ENCODE measurements at regions not wholly inside any gene's neighbourhood (a gene's known extent, or its start where the extent isn't known, plus 50 kb on each side); places are given as distances from the start of the nearest gene placed in this dataset.
A peak's percentile ranks its signal among the peaks of the same experiment; 100 is the strongest.
"Not testable (repeated sequence)": the region's sequence is repeated elsewhere in the genome, so short reads cannot be mapped to it uniquely, and the experiment has no call there.

DNA sequence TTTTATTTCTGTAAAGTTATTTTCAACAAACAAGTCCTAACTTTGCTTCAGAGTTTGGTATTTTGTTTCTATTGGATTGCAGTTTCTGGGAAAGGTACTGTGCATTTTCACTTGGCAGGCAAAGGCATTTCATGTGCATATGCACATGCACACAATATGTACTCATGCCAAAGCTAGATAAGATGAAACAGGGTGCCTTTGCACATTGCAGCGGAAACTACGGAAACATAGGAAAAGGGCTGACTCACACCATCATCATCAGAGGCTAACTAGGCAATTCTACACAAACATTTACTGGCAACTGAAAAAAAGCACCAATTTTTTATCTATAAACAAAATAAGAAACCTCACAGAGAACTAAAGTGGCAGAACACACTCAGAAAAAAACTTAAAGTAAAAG is 550.6 kb upstream of the NECTIN3 start:
- BruUV-seq (replicated peaks): no TSS peak

DNA sequence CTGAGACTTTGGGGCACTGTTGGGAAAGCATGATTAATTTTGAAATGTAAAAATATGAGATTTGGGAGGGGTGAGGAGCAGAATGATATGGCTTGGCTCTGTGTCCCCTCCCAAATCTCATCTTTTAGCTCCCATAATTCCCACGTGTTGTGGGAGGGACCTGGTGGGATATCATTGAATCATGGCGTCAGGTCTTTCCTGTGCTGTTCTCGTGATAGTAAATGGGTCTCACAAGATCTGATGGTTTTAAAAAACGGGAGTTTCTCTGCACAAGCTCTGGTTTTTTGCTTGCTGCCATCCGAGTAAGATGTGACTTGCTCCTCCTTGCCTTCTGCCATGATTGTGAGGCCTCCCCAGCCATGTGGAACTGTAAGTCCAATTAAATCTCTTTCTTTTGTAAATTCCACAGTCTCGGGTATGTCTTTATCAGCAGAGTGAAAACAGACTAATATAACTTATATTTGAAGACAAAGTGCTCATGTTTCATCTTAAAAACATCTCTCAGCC is 546.0 kb upstream of the NECTIN3 start:
- H3K79me2 ChIP-seq (ENCODE audit: low read length); H3K9me3 ChIP-seq (ENCODE audit: low read length); H3K36me3 ChIP-seq (ENCODE audit: low read depth, low read length); DNase-seq; CTCF ChIA-PET; H3K9me2 ChIP-seq (replicated peaks; ENCODE audit: low read length); H3K27me3 ChIP-seq (ENCODE audit: low read length); H3K4me2 ChIP-seq (ENCODE audit: low read length); H3F3A ChIP-seq (ENCODE audit: low read length, unreplicated experiment); H4K20me1 ChIP-seq (ENCODE audit: low read length); H3K27ac ChIP-seq (ENCODE audit: low read length); H3K9ac ChIP-seq (ENCODE audit: low read length); ATAC-seq; H2AFZ ChIP-seq (ENCODE audit: low read length); POLR2A ChIA-PET (ENCODE audit: unreplicated experiment); BruUV-seq (replicated peaks); H3K4me3 ChIP-seq (ENCODE audit: low read length): not testable (repeated sequence)
- peaks cover 38% of the 10 kb centered on the region for H3K4me1 ChIP-seq (ENCODE audit: insufficient read depth, low read length)
- intact Hi-C loops (cut with micrococcal nuclease): loop anchor here (2.0 to 5.0 kb wide), 2 partner anchors 105 to 547 kb away; partner anchors contain the start of gene NECTIN3

More for the DNA sequence above, 550.6 kb upstream of the NECTIN3 start:
- Histone ChIP-seq H3K9ac (ENCODE audit: low read length) (no peak overlapping the region), H3K36me3 (ENCODE audit: low read depth, low read length) (no peaks in the 10 kb centered on the region), H3F3A (ENCODE audit: low read length, unreplicated experiment) (no peaks in the 10 kb centered on the region), H2AFZ (ENCODE audit: low read length) (no peak overlapping the region), H3K9me3 (ENCODE audit: low read length) (no peaks in the 10 kb centered on the region), H3K79me2 (ENCODE audit: low read length) (no peaks in the 10 kb centered on the region), H3K4me3 (ENCODE audit: low read length) (no peak overlapping the region), H3K4me2 (ENCODE audit: low read length) (peak overlapping the region; percentile 12), H4K20me1 (ENCODE audit: low read length) (no peaks in the 10 kb centered on the region), H3K27ac (ENCODE audit: low read length) (peak overlapping the region; percentile 27), H3K27me3 (ENCODE audit: low read length) (no peaks in the 10 kb centered on the region), H3K4me1 (ENCODE audit: insufficient read depth, low read length) (peaks cover 16% of the 10 kb centered on the region), H3K9me2 (replicated peaks; ENCODE audit: low read length) (no peaks in the 10 kb centered on the region)
- POLR2A ChIA-PET (ENCODE audit: unreplicated experiment): no interaction called here
- ATAC-seq (peak; percentile 99), DNase-seq (peak; percentile 94)
- no peak for TF ChIP-seq EZH2 (IDR thresholded peaks at IDR 0.05; ENCODE audit: low read length, unreplicated experiment)
- no peak for TF ChIP-seq EZH2phosphoT487 (IDR thresholded peaks at IDR 0.05; ENCODE audit: borderline replicate concordance, low read length)
- TF ChIP-seq, protein P1, sequence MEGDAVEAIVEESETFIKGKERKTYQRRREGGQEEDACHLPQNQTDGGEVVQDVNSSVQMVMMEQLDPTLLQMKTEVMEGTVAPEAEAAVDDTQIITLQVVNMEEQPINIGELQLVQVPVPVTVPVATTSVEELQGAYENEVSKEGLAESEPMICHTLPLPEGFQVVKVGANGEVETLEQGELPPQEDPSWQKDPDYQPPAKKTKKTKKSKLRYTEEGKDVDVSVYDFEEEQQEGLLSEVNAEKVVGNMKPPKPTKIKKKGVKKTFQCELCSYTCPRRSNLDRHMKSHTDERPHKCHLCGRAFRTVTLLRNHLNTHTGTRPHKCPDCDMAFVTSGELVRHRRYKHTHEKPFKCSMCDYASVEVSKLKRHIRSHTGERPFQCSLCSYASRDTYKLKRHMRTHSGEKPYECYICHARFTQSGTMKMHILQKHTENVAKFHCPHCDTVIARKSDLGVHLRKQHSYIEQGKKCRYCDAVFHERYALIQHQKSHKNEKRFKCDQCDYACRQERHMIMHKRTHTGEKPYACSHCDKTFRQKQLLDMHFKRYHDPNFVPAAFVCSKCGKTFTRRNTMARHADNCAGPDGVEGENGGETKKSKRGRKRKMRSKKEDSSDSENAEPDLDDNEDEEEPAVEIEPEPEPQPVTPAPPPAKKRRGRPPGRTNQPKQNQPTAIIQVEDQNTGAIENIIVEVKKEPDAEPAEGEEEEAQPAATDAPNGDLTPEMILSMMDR (conservative IDR thresholded peaks at IDR 0.05; ENCODE audit: low read depth, low read length): no peak
- intact Hi-C loops (cut with micrococcal nuclease): loop anchor here (2.0 kb wide), 1 partner anchor 42 kb away; no protein-coding TSS in a partner anchor
- CTCF ChIA-PET: no interaction called here

DNA sequence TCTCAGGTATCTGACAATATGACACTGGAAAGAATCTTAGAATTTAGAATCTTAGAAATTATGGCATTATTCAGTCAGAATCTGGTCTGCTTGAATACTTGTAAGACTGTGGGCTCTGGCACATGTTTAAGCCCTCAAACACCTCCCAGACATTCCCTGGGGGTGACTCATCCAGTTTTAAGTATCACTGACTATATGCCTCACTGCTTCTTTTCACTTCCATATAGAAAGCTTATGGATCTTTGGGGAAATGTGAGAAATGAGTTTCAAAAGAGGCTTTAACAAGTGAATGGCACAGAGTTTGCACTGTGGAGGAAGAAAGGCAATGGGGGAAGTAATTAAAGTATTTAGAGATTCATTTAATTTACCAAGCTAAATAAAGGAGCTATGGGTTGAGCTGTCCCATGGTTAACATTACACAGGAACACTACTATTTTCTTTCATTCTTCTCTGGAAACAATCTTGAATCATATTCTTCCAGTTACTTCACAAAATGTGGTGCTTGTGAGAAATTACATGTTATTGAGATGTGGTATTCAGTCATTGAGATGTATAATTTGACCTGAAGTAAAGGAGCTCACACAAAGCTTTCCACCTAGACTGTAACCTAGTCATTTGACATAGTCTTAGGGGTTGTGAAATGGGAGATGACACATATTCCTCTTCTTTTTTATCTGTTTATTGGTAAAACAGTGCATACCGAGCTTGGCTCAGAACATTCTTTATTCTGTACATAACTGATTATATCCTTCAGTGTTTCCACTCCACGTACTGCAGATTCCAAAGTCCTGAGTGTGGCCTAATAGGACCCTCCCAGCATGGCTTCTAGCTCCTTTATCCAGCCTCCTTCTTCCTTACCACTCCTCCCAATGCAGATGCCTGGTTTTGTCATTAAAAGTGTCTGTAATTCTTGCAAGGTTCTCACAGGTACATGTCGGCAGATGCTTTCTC is 544.6 kb upstream of the NECTIN3 start:
- no peaks in the 10 kb centered on the region for H3K9me2 ChIP-seq (replicated peaks; ENCODE audit: low read length)
- H3K27me3 ChIP-seq (ENCODE audit: low read length): no peaks in the 10 kb centered on the region
- ChIA-PET CTCF (no interaction called here), POLR2A (ENCODE audit: unreplicated experiment) (interaction anchor here (0.7 kb wide), 1 partner anchor 105 kb away, joined by 4 read pairs; no protein-coding TSS in a partner anchor)
- BruUV-seq (replicated peaks): no TSS peak
- H3K79me2 ChIP-seq (ENCODE audit: low read length): no peaks in the 10 kb centered on the region
- no peaks in the 10 kb centered on the region for H3K36me3 ChIP-seq (ENCODE audit: low read depth, low read length)
- no peak overlapping the region for H3K9ac ChIP-seq (ENCODE audit: low read length)
- H2AFZ ChIP-seq (ENCODE audit: low read length): peak overlapping the region; percentile 4; the same call in 1 of the 2 replicates
- peaks cover 26% of the 10 kb centered on the region for H3K4me1 ChIP-seq (ENCODE audit: insufficient read depth, low read length)
- DNase-seq: peak; percentile 92
- peak; percentile 96 for ATAC-seq
- intact Hi-C loops (cut with micrococcal nuclease): loop anchor here (2.0 to 5.0 kb wide), 2 partner anchors 106 to 545 kb away; partner anchors contain the start of gene NECTIN3
- peak overlapping the region; percentile 65 for H3K4me2 ChIP-seq (ENCODE audit: low read length)
- H3K27ac ChIP-seq (ENCODE audit: low read length): peak overlapping the region; percentile 36
- no peak for TF ChIP-seq EZH2 (IDR thresholded peaks at IDR 0.05; ENCODE audit: low read length, unreplicated experiment)
- TF ChIP-seq EZH2phosphoT487 (IDR thresholded peaks at IDR 0.05; ENCODE audit: borderline replicate concordance, low read length): no peak
- TF ChIP-seq, protein P1 (conservative IDR thresholded peaks at IDR 0.05; ENCODE audit: low read depth, low read length): no peak
- H3K9me3 ChIP-seq (ENCODE audit: low read length): no peaks in the 10 kb centered on the region
- no peaks in the 10 kb centered on the region for H4K20me1 ChIP-seq (ENCODE audit: low read length)
- H3F3A ChIP-seq (ENCODE audit: low read length, unreplicated experiment): no peaks in the 10 kb centered on the region
- H3K4me3 ChIP-seq (ENCODE audit: low read length): peak overlapping the region; percentile 18; the same call in 1 of the 2 replicates

Data from PC-3 (cell line).